ENCODE measurements at regions not wholly inside any gene's neighbourhood (a gene's known extent, or its start where the extent isn't known, plus 50 kb on each side); places are given as distances from the start of the nearest gene placed in this dataset.
A peak's percentile ranks its signal among the peaks of the same experiment; 100 is the strongest.

GRCh38 chr6:54718541-54719023 is 128.0 kb upstream of the FAM83B start:
- no peak for DNase-seq (ENCODE audit: low spot score)
- no peak for TF ChIP-seq CTCF (IDR thresholded peaks at IDR 0.05; ENCODE audit: extremely low read depth, missing control alignments)

GRCh38 chr6:54719131-54719530 is 127.4 kb upstream of the FAM83B start:
- no peak for TF ChIP-seq CTCF (IDR thresholded peaks at IDR 0.05; ENCODE audit: extremely low read depth, missing control alignments)
- DNase-seq (ENCODE audit: low spot score): no peak

GRCh38 chr6:54719633-54720032 is 126.9 kb upstream of the FAM83B start:
- DNase-seq (ENCODE audit: low spot score): no peak
- TF ChIP-seq CTCF (IDR thresholded peaks at IDR 0.05; ENCODE audit: extremely low read depth, missing control alignments): no peak

- TF ChIP-seq CTCF (IDR thresholded peaks at IDR 0.05; ENCODE audit: extremely low read depth, missing control alignments): no peak
- no peak for DNase-seq (ENCODE audit: low spot score)
These were observed 124.2 kb upstream of the FAM83B start for GRCh38 chr6:54722328-54722727.

GRCh38 chr6:54729716-54730115 is 116.9 kb upstream of the FAM83B start:
- no peak for TF ChIP-seq CTCF (IDR thresholded peaks at IDR 0.05; ENCODE audit: extremely low read depth, missing control alignments)
- no peak for DNase-seq (ENCODE audit: low spot score)

GRCh38 chr6:54730767-54731630 is 115.6 kb upstream of the FAM83B start:
- TF ChIP-seq CTCF (IDR thresholded peaks at IDR 0.05; ENCODE audit: extremely low read depth, missing control alignments): no peak
- DNase-seq (ENCODE audit: low spot score): no peak

- TF ChIP-seq CTCF (IDR thresholded peaks at IDR 0.05; ENCODE audit: extremely low read depth, missing control alignments): peak; percentile 22
- DNase-seq (ENCODE audit: low spot score): peak; percentile 9
These were observed 109.3 kb upstream of the FAM83B start for GRCh38 chr6:54737247-54737646.
